Skeletal muscle cell (primary cell): ENCODE measurements at regions not wholly inside any gene's neighbourhood (a gene's known extent, or its start where the extent isn't known, plus 50 kb on each side); places are given as distances from the start of the nearest gene placed in this dataset.

ENCODE experiments used
- DNase-seq: peaks from one replicate; pipeline ENCODE4 v3.0.0-alpha.2; 2010; ENCODE audit warnings: low read depth
- H3K4me3 ChIP-seq: 2 replicates; pipeline ENCODE4 v1.5.1; 2011; ENCODE audit warnings: low read depth, mild to moderate bottlenecking, control low read depth, low read length, moderate library complexity

- DNase-seq, result no peak
- no peak overlapping the region for H3K4me3 ChIP-seq
These were observed 460.0 kb downstream of the PSAT1 start for GRCh38 chr9:78756813-78757510.

DNA sequence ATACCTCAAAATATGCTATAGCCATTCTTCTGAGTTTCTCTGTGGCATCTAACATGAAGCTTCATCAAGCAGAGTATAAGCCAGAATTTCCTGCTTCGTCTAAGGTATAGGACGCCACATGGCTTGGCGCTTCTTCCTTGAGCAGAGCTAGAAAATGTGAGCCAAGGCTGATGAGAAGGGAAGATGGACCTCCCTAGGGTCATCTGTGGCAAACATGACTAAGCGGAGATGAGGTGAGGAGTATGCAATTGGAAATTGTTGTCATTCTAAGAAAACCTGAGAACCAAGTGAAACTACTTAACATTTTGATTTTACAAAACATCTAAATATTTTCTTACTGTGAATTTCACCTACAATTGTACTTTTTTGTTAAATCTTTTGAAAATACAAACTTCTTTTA is 466.5 kb downstream of the PSAT1 start:
- no peak for DNase-seq
- no peak overlapping the region for H3K4me3 ChIP-seq

GRCh38 chr9:78765861-78766260 is 468.9 kb downstream of the PSAT1 start:
- no peak overlapping the region for H3K4me3 ChIP-seq
- DNase-seq, result no peak

DNA sequence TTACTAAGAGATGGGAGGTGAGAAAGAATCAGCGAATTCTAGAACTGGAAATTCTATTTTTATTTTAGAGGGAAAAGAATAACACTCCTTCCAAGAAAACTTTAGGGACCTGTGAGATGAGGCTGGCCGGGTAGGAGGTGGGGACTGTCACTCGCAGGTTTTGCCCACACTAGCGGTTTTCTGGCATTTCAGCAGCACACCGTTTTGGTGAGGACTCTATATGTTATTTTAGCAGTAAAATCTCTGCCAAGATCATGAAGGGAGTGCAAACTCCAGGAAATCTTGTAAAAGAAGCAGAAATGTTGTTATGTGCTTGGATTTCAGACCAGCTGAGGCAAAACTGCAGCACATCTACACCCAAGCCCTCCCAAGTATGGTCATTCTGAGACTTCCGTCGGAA is 470.6 kb downstream of the PSAT1 start:
- H3K4me3 ChIP-seq, result no peak overlapping the region
- no peak for DNase-seq

GRCh38 chr9:78769690-78770089 is 472.8 kb downstream of the PSAT1 start:
- no peak overlapping the region for H3K4me3 ChIP-seq
- DNase-seq, result no peak

DNA sequence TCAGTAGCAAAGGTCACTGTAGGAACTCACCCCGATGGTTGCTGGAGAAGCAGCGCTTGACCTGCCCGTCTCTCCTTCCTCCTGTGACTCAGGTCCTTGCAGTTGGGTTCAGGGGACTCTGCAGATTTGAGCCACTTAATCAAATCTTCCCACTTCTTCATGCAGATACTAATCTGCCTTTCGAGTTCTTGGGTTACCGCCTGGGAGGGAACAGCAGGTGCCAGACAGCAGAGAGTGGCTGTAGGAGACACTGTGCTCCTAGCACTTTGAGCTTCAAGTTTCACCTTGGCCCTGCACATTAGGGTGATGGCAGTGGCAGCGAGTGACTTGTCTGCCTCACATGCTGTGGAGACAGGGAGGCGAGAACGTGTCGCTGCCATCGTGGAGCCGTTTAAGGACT is 478.3 kb downstream of the PSAT1 start:
- no peak for DNase-seq
- H3K4me3 ChIP-seq, result no peak overlapping the region

DNA sequence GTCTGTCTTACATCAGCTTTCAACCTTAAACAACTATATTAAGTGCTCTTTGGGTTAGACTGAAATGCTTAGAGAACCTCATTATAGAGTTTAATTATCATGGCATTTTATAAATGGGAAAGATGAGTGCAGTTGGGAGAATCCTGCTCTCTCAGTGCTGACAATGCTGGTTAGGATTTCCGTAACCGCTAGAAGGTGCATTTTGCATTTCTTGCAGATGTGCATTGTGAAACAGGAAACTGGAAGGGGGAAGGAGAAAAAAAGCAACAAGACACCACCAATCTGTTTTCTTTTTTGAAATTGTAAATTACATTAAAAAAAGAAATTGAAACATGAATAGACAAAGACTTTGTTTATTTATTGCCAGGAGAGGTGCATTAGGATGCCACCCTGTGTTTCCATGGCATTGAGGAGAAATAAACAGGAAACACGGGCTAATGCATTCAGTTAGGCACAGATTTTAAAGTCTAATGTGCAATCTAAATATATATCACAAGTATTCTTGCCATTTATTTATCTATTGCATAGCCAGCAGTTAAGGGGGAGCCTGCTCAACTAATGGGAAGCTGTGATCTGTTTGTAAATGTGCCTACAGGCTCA is 478.9 kb downstream of the PSAT1 start:
- H3K4me3 ChIP-seq, result no peak overlapping the region
- no peak for DNase-seq

GRCh38 chr9:78777747-78778146 is 480.8 kb downstream of the PSAT1 start:
- H3K4me3 ChIP-seq, result no peak overlapping the region
- DNase-seq, result no peak

DNA sequence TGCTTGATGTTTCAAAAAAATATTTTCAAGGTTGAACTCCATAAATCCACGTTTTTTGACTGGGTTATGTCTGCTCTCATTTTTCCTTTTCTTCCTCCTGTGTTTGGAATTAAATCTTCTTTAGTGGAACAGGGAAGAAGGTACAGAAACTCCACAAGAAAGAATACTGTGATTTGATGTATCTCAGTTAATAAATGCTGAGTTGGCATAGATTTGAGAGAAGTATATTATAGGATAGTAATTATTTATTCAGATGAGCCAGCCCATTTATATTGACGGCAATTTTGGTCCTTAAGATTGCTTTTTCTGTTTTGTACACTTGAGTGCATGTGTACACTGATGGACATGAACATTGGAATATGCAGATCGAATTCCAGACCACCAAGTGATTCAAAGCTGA is 481.4 kb downstream of the PSAT1 start:
- no peak overlapping the region for H3K4me3 ChIP-seq
- no peak for DNase-seq

GRCh38 chr9:78778861-78779374 is 482.0 kb downstream of the PSAT1 start:
- H3K4me3 ChIP-seq, result no peak overlapping the region
- no peak for DNase-seq

GRCh38 chr9:78781681-78782080 is 484.8 kb downstream of the PSAT1 start:
- H3K4me3 ChIP-seq, result no peak overlapping the region
- DNase-seq, result no peak

- H3K4me3 ChIP-seq, result no peak overlapping the region
- DNase-seq, result no peak
These were observed 485.3 kb downstream of the PSAT1 start for GRCh38 chr9:78782234-78782633.

DNA sequence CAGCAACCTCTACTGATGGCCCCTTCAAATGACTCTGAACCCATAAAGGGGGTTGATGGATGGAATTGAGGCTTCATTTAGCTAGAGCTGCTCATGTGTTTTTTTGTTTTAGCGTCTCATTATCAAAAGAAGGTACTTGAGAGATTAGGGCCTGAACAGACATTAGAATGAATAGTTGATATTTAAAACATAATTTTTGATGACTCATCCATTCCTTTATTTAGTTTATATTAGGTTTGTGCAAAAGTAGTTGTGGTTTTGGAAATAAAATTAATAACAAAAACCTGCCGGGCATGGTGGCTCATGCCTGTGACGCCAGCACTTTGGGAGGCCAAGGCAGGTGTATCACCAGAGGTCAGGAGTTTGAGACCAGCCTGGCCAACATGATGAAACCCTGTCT is 485.9 kb downstream of the PSAT1 start:
- no peak overlapping the region for H3K4me3 ChIP-seq
- no peak for DNase-seq

- DNase-seq, result no peak
- no peak overlapping the region for H3K4me3 ChIP-seq
These were observed 486.8 kb downstream of the PSAT1 start for GRCh38 chr9:78783743-78784142.

DNA sequence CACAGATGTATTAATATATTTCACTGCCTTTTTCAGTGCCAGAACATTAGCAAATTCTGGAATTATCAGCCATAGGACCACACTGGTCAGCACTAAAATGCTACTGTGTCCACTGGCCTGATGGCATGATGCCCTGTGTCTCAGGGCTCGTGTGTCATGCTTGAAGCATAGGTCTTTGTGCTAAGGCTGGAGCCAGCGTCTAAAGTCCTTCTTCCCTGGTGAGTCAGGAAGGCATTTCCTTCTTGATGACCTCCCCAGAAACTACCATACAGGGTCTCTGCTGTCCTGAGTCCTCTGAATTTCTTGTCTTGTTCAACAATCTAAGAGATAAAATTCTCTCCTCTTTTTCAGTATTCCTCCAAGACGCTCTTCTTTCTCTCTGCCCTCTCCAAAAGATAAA is 489.9 kb downstream of the PSAT1 start:
- no peak overlapping the region for H3K4me3 ChIP-seq
- DNase-seq, result no peak

DNA sequence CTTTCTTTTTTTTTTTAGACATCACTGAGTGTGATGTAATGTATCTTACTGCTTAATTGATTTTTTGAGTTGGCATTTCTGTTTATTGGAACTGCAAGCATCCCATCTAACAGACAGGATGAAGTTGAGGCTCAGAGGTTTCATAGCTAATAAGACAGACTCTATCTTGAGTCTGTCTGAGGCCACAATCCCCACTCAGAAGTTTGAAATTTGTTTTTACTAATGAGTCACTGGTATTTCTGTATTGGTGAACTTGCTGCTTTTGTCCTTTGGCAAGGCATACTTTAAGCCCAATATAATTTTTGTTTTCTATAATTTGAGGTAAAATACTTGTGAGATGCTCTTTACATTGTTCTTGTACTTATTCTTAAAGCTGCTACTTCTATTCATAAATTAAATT is 491.2 kb downstream of the PSAT1 start:
- H3K4me3 ChIP-seq, result no peak overlapping the region
- no peak for DNase-seq

- no peak overlapping the region for H3K4me3 ChIP-seq
- no peak for DNase-seq
These were observed 494.9 kb downstream of the PSAT1 start for GRCh38 chr9:78791779-78792178.

GRCh38 chr9:78792745-78793144 is 495.8 kb downstream of the PSAT1 start:
- H3K4me3 ChIP-seq, result no peak overlapping the region
- no peak for DNase-seq

DNA sequence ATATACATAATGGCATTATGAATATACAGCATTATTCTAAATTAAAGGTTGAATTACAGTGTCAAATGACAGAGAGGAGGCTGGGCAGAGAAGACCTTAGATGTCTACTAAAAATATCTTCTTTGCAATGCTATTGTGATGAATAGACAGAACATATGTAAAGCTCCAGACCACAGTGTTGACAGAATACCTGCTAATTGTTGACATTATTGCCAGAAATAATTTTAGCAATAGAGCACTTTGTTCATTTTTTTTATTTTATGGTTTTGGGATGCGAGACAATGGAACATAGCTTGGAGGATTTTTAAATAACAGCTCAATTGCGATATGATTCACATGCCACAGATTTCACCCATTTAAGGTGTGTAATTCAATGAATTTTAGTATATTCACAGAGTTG is 508.8 kb downstream of the PSAT1 start:
- no peak for DNase-seq
- no peak overlapping the region for H3K4me3 ChIP-seq

- no peak overlapping the region for H3K4me3 ChIP-seq
- DNase-seq, result no peak
These were observed 509.7 kb downstream of the PSAT1 start for GRCh38 chr9:78806492-78807160.

DNA sequence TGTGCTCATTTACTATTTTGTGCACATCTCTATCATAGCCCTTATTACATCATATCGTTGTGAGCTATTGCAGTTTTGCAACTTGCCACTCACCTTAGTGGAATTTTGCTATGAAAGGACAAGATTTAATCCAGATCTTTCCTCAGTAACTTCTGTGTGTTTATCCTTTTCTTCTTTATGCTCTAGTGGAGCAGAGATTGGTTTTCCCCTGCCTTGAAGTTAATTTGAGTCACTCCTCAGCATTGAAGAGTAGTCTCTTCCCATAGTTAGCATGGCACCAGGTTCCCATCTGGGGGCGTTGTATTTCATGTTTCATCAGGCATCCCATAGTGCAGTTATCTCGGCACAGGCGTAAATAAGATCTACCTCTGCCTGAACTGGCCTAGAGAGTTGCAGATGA is 510.4 kb downstream of the PSAT1 start:
- DNase-seq, result no peak
- no peak overlapping the region for H3K4me3 ChIP-seq
